ENCODE measurements at regions not wholly inside any gene's neighbourhood (a gene's known extent, or its start where the extent isn't known, plus 50 kb on each side); places are given as distances from the start of the nearest gene placed in this dataset.
"Not testable (repeated sequence)": the region's sequence is repeated elsewhere in the genome, so short reads cannot be mapped to it uniquely, and the experiment has no call there.

DNA sequence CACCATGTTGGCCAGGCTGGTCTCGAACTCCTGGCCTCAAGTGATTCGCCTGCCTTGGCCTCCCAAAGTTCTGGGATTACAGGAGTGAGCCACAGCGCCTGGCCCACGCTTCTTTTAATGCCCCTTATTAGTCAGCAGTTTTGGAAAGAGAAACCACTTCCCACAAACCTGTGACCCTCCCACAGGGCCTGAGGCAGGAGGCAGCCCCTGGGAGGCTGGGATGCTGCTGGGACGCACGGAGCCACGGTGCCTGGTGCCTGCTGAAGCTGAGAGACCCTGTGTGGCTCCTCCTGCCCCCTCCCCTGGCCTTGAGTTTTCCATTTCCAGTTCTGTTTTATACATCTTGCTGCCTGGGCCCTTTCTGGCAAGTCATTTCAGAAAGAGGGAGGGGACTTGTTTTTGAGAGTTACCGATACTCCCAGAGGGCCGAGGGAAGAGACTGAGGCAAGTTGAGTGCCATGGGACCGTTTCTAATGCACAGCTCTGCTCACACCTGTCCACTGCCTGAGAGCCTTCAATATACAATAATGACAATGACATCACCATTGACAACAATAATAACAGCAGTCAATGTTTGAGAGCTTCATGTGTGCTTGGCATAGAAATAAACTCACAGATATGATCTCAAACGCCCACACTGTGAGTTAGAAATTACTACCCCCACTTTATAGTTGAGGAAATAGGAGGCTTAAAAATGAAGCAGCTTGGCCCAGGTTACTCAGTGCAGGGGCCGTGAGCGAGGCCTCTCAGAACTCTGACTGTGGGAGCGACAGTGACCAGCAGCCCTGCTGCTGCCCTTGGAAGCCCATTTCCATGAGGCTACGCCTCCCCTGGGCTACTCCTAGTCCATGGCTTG lies 78.1 kb upstream of the YWHAQ start:
- peak in 1 of 2 experiments; percentile 35 for DNase-seq (ENCODE audit: low read depth in 2 of 2)

DNA sequence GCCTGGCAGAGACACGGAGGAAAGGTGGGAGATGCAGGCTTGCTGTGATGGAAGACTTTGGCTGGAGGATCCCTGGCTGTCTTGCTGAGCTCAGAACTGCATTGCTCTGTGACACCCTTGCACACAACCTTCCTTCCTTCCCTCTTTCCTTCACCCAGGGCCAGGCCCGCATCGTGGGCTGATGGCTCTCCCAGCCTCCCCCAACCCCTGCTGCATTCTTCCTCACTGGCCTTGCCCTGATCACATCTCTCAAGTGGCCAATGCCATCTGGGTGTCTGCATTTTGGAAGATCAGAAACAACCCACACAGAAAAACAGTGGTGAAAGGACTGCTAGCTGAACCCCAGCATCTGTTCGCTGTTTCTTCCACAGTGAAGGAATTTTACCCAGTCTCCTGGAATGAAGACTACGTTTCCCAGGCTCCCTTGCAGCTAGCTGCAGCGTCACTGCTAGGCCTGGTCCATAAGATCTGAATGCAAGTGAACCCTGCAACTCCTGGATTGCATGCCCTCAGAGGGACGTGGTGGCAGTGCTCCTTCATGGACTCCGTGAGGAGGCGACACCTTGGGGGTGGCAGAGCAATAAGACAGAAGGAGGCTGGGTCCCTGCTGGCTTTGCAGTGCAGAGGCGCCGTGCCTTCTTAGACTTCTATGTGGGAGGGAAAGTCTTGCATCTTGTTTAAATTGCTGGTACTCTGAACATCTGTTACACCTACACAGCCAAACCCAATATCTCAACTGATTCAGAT lies 78.9 kb upstream of the YWHAQ start:
- DNase-seq (ENCODE audit: low read depth in 2 of 2): no peak

- DNase-seq (ENCODE audit: low read depth in 2 of 2): no peak
These were observed 79.5 kb upstream of the YWHAQ start for GRCh38 chr2:9710311-9710710.

- DNase-seq (ENCODE audit: low read depth in 2 of 2): no peak
These were observed 81.5 kb upstream of the YWHAQ start for GRCh38 chr2:9712263-9712662.

GRCh38 chr2:9714630-9715214 lies 83.9 kb upstream of the YWHAQ start:
- DNase-seq (ENCODE audit: low read depth in 2 of 2): no peak

DNA sequence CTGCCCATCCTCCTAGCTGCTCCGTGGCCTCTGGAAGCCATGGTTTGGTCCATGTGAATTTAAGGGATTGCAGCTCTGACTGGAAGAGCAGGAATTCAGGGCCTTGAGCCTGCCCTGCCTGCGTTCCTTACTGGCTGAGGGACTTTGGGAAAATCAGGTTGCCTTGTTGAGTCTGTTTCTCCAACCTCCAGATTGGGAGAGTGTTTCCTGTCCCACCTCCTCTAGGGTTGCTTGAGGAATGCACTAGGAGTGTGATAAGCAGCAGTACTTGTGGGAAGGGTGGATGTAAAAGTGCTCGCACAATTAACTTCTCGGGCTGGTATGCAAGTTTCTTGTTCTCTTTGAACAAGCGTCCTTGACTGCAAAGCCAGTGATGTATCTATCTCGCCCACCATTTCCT lies 84.4 kb upstream of the YWHAQ start:
- no peak for DNase-seq (ENCODE audit: low read depth in 2 of 2)

DNA sequence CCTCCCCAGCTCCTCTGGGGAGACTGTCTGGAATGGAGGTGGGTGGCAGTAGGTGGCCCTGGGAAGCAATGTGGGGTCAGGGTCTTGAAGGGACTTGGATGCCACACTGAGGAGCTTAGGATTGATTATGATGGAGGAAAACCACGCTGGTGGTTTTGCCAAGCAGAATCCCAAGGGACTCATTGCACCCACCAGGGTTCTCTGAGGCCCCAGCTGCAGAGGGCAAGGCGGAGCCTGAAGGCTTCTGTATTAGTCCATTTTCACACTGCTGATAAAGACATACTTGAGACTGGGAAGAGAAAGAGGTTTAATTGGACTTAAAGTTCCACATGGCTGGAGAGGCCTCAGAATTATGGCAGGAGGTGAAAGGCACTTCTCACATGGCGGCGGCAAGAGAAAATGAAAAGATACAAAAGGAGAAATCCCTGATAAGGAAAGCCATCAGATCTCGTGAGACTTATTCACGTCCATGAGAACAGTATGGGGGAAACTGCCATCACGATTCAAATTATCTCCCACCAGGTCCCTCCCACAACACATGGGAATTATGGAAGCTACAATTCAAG lies 87.2 kb upstream of the YWHAQ start:
- no peak for DNase-seq (ENCODE audit: low read depth in 2 of 2)

DNA sequence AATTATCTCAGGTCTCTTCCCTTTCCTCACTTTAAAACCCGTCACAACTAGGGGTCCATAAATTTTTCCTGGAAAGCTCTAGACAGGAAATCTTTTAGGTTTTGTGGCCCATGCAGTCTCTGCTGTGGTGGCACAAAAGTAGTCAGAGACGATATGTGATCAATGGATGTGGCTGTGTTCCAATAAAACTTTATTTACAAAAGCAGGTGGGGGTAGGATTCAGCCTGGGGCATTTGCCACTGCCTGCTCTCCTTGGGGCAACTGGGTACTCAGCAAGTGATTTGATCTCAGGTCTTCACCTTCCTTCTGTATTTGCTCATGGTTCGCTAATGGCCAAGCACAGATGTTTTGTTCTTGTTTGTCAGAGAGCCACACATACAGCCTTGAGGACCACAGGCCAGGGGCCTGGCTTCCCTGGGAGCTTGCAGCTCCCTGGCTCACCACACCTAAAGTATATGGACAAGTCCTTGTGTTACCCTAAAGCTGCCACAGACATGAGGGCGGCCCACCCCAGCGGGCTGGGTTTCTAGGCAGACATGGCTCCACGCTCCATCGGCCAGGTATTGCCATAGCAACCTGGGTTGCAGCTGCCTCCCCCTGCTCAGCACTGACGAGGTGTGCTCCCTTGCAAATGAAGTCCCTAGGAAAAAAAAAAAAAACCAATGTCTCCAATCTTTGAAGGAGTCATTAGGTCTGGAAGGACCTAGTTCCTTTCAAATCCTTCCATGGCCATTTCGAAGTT lies 89.7 kb upstream of the YWHAQ start:
- no peak for DNase-seq (ENCODE audit: low read depth in 2 of 2)

GRCh38 chr2:9721344-9721743 lies 90.5 kb upstream of the YWHAQ start:
- no peak for DNase-seq (ENCODE audit: low read depth in 2 of 2)

DNA sequence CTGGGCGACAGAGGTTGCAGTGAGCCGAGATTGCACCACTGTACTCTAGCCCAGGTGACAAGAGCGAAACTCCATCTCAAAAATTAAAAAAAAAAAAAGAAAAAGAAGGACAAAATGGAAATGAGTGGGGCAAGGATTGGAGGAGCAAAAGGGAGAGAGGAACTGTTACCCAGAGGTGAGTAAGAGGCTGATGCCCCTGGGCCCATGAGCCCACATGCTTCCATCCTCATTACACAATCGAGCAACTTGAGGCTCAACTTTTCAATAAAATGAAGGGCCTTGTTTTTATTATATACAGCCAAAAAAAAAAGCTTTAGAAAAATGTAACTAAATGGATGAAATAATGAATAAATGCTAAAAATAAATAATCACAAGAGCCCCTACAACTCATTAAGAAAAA lies 91.7 kb upstream of the YWHAQ start:
- DNase-seq (ENCODE audit: low read depth in 2 of 2): no peak

DNA sequence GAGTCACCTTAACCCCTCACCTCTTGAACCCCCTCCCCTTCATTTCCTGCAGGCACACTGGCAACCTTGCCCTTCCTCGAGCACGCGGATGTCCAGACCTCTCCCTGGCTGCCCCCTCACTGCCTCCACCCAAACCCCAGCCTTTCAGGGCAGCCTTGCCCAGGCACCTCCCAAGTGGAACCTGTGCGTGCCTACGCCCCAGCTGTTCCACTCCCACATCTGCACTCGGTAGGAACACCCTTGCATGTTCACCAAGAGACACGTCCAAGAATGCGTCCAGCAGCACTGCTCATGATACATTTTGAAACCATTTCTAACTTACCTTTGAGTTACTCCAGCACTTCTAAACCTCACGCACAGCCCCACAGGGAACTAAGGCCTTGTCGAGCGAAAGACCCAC lies 93.8 kb upstream of the YWHAQ start:
- DNase-seq (ENCODE audit: low read depth in 2 of 2): no peak

DNA sequence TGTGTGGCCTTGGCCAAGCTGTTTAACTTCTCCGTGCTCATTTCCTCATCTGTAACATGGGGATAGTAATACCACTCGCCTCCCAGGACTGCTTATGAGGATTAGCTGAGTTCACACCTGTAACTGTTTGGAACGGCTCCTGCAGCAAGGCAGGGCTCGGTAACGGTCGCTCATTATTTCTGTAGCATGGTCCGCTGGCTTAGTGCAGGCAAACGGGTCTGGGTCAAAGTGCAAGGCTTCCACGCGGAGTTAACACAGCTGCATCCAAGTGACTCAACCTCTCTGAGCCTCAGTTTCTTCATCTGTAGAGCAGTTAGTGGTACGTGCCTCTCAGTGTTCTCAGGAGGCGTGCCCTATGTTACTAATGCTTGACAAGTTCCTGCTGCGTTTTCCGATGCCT lies 94.3 kb upstream of the YWHAQ start:
- DNase-seq (ENCODE audit: low read depth in 2 of 2): no peak

GRCh38 chr2:9726016-9726415 lies 95.2 kb upstream of the YWHAQ start:
- DNase-seq (ENCODE audit: low read depth in 2 of 2): not testable (repeated sequence)

- not testable (repeated sequence) for DNase-seq (ENCODE audit: low read depth in 2 of 2)
These were observed 99.7 kb upstream of the YWHAQ start for GRCh38 chr2:9730523-9730922.

DNA sequence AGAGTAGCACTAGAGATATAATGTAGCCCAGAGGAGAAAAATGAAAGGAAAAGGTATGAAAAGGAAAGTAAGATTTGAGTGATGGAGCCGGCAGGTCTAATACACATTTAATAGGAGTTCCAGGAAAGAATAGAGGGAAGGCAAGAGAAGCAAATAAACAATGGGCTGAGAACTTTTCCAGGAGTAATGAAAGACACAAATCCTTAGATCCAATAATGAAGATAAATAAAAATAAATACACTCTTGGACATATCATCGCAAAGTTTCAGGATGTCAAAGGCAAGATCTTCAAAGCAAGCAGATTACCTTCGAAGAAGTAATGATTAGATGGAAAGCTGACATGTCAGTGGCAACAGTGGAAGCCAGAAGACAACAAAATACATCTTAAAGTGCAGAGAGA lies 102.0 kb upstream of the YWHAQ start:
- no peak for DNase-seq (ENCODE audit: low read depth in 2 of 2)

DNA sequence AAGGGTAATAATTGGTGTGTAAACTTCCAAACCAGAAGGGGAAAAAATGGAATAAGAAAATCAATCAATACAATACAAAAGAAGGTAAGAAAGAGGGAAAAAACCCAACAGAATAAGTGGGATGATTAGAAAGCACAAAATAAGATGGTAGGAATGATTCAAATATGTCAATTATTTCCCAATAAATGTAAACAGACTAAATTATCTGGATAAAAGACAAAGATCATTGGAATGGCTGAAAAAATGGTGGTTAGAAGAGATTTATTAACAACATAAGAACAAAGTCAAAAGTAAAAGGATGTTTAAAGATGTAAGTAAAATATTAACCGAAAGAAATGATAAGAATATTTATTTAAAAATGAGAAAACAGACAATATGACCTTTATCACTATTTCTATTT lies 103.5 kb upstream of the YWHAQ start:
- no peak for DNase-seq (ENCODE audit: low read depth in 2 of 2)

GRCh38 chr2:9735335-9735734 lies 104.5 kb upstream of the YWHAQ start:
- no peak for DNase-seq (ENCODE audit: low read depth in 2 of 2)

GRCh38 chr2:9736021-9736420 lies 105.2 kb upstream of the YWHAQ start:
- DNase-seq (ENCODE audit: low read depth in 2 of 2): no peak

DNA sequence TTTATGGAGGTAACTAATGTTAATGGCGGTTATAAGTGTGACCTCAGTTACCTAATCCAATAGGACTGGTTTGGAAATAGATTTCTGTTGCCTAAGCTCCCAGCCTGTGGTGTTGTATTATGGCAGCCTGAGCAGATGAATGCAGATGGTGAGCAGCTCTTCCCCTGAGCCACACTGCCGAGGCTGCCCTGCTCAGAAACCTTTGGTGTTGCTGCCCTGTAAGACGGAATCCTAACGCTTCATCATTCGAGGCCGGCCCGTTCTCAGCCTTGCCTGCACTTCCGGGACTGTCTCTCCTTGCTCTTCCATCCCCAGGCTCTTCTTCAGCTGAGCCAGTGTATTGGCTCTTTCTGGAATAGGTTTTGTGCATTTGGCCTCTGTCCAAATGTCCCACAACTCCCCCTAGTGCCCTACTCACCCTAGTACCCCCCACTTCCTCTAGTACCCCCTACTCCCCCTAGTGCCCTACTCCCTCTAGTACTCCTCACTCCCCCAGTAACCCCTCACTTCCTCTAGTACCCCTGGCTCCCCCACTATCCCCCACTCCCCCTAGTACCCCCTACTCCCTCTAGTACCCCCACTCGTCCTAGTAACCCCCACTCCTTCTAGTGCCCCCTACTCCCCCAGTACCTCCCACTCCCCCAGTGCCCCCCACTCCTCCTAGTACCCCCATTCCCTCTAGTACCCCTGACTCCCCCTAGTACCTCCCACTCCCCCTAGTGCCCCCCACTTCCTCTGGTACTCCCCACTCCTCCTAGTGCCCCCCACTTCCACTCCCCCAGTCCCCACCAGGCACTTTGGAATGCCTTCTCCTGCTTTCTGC lies 106.0 kb upstream of the TAF1B start:
- no peak for DNase-seq (ENCODE audit: low read depth in 2 of 2)

GRCh38 chr2:9738062-9738461 lies 105.2 kb upstream of the TAF1B start:
- no peak for DNase-seq (ENCODE audit: low read depth in 2 of 2)
